ENCODE measurements at regions not wholly inside any gene's neighbourhood (a gene's known extent, or its start where the extent isn't known, plus 50 kb on each side); places are given as distances from the start of the nearest gene placed in this dataset.

GRCh38 chr12:25327321-25327720 is 76.6 kb upstream of the KRAS start:
- no peak for TF ChIP-seq POLR2A (IDR thresholded peaks at IDR 0.05; ENCODE audit: low read depth, low read length)
- no peak for TF ChIP-seq POLR2AphosphoS5 (IDR thresholded peaks at IDR 0.05; ENCODE audit: low read depth, low read length)
- TF ChIP-seq POU2F2 (IDR thresholded peaks at IDR 0.05; ENCODE audit: low read depth, low read length) = no peak
- TF ChIP-seq TAF1 (IDR thresholded peaks at IDR 0.05; ENCODE audit: low read depth, low read length) = no peak
- TF ChIP-seq SPI1 (IDR thresholded peaks at IDR 0.05; ENCODE audit: low read depth, low read length) = no peak
- TF ChIP-seq PAX5 (IDR thresholded peaks at IDR 0.05; ENCODE audit: insufficient read depth, low read length, severe bottlenecking) = no peak

All from GM12891 (cell line).